GM12873 (cell line): ENCODE measurements at regions not wholly inside any gene's neighbourhood (a gene's known extent, or its start where the extent isn't known, plus 50 kb on each side); places are given as distances from the start of the nearest gene placed in this dataset.

ENCODE experiments used
- TF ChIP-seq, protein P1 (sequence below): IDR thresholded peaks from 2 replicates; pipeline ENCODE4 v1.5.1; 2012; ENCODE audit warnings: low read depth, mild to moderate bottlenecking, moderate library complexity, low read length, control low read depth; ENCODE audit not compliant: insufficient read depth; ENCODE audit errors: missing control alignments

DNA sequence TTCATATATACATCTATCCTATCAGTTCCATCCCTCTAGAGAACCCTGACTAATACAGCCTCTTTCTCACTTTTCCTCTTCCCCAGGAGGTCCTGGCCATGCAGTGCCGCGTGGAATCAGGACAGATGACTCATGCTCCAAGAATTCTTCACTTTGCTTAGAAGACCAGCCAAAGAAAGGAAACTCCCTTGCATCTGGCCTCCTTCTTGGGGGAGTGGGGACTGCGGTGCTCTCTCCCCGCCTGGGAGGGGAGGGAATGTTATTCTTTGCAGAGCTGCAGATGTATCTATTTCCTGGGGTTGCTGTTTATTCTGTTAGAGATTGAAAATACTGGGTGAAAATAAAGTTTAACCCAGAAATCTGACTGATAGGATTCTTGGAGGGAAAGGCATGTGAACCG is 111.5 kb upstream of the SH3BP4 start:
- TF ChIP-seq, protein P1, sequence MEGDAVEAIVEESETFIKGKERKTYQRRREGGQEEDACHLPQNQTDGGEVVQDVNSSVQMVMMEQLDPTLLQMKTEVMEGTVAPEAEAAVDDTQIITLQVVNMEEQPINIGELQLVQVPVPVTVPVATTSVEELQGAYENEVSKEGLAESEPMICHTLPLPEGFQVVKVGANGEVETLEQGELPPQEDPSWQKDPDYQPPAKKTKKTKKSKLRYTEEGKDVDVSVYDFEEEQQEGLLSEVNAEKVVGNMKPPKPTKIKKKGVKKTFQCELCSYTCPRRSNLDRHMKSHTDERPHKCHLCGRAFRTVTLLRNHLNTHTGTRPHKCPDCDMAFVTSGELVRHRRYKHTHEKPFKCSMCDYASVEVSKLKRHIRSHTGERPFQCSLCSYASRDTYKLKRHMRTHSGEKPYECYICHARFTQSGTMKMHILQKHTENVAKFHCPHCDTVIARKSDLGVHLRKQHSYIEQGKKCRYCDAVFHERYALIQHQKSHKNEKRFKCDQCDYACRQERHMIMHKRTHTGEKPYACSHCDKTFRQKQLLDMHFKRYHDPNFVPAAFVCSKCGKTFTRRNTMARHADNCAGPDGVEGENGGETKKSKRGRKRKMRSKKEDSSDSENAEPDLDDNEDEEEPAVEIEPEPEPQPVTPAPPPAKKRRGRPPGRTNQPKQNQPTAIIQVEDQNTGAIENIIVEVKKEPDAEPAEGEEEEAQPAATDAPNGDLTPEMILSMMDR: no peak

DNA sequence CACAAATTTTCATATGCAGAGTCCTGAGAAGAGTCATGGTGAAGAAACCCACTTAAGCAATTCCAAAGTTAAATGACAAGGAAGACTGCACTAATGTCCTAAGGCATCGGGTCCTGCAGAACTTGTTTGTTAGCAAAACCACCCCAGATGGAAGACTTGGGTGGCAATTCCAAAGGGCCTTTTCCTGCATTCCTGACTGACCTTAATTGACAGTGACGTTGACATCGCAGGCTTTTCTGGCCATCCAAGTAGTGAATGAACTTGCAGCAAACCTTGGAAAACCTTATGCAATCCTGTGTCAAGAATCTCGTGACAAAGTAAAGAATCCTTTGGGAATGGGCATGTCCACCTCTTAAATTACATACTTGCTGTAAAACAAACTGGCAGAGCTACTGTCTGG is 112.5 kb upstream of the SH3BP4 start:
- TF ChIP-seq, protein P1: no peak

DNA sequence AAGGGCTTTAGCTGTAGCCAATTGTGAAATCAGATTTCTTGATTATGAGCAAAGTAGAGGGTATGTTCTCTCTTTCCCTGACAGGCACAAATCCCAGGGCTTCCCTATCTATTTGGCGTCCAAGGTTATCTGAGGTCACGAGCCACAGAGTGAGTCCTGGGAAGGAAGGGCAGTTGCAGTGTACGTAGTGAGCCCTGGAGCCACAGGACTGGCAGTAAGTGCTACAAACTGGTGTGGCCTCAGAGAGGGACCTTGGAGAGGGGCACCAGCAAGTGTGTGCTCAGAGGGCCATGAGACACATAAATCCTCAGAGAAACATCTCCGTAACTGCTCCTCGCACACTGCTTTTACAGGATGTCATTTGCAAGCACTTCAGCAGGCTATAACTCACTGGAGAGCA is 115.5 kb upstream of the SH3BP4 start:
- TF ChIP-seq, protein P1: no peak

DNA sequence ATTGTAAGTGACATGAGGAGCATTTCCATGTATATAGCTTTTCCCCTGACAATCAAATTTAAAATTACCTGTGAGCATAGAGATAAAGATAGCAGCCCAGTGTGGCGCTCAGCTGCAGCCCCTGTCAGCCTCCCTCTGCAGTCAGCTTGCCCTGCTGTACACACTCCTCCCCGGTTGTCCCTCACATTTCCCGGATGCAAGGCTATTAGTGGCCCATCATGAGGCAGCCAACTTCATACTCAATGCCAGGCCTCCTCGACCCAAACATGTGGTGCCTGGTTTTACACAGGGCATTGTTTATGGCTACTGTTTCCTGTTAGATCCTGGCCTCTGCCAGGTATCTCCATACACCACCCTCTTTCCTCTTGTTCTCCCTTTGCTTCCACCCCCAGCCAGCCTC is 116.1 kb upstream of the SH3BP4 start:
- TF ChIP-seq, protein P1: no peak

DNA sequence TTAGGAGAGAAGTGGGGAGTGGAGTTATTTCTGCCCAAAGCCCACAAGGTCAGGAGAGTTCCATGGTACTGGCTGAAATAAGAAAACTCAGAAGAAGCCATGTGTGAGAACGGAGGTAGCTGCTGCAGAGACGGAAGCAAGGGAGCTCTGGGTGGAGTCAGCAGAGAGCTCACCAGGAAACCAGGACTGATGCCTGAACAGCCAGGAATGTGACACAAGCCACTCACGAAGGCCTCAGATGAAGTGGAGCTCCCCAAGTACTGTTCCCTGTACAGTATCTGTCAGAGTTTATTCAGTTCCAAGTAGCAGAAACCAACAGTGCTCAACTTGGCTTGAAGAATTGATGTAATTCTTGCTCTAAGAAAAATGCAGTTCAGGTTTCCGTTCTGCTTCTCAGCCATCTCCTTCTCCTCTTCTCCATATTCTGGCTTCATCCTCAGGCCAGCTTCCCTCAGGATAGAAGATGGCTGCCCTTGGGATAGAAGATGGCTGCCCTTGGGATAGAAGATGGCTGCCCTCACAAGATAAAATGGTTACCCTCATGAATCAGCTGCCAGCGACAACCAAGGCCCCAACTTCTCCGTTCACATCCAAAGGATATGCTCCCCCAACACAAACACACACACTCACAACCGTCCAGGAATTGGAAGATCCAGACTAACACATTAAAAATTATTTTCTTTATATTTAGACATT is 117.4 kb upstream of the SH3BP4 start:
- TF ChIP-seq, protein P1: no peak

DNA sequence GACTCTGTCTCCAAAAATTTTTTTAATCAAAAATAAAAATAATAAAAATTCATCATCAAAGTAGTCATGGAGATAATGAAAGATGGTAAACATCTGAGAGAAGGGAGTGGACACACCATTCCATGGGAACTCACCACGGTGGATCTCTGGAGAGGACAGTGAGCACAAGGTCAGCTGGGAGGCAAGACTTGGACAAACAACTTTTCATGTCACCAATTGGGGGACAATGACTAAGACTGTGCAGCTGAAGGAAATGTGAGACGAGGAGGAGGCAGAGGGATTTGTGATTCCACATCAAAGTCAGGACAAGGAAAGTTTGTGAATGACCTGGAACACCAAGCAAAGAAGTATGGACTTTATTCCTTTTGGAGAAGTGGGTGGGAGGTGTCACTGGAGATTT is 121.0 kb upstream of the SH3BP4 start:
- TF ChIP-seq, protein P1: no peak

DNA sequence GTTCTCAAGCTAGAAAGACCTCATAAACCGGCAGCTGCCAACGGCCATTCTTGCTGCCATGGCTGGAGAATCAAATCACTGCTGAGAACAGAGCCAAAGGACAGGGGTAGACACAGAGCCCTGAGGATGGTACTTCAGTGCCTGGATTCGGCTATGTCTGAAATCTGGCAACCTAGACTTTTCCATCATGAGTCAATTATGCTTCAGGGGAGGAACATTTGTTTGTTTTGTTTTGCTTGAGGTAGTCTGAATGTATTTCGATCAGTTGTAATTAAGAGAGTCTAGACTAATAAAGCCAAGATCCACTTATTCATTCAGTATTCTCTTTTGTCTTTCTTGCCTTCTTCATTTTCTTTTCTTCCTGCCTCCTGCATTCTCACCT is 122.8 kb upstream of the SH3BP4 start:
- TF ChIP-seq, protein P1: no peak
